Mesenteric fat pad (tissue), 1 donor: ENCODE measurements at regions not wholly inside any gene's neighbourhood (a gene's known extent, or its start where the extent isn't known, plus 50 kb on each side); places are given as distances from the start of the nearest gene placed in this dataset.

Experiments
- DNase-seq: peaks from one replicate; pipeline ENCODE4 v3.0.0-alpha.2; 2020; ENCODE audit warnings: low spot score
- donor health status: DM: yes; HTN: yes; CAD: no.

GRCh38 chr1:13878021-13878420, 178.0 kb downstream of the PRDM2 start:
- no peak for DNase-seq

- DNase-seq = no peak
Measured at GRCh38 chr1:13878451-13878850, 178.5 kb downstream of the PRDM2 start.

- peak; percentile 8 for DNase-seq
Measured at GRCh38 chr1:13881385-13882088, 181.5 kb downstream of the PRDM2 start.

GRCh38 chr1:13888351-13888986, 188.5 kb downstream of the PRDM2 start:
- DNase-seq = peak; percentile 33

- DNase-seq = no peak
Measured at GRCh38 chr1:13889495-13889894, 189.5 kb downstream of the PRDM2 start.

- no peak for DNase-seq
Measured at GRCh38 chr1:13890766-13891165, 190.8 kb downstream of the PRDM2 start.

- DNase-seq = peak; percentile 22
Measured at GRCh38 chr1:13892198-13892597, 192.2 kb downstream of the PRDM2 start.

GRCh38 chr1:13892671-13893325, 192.8 kb downstream of the PRDM2 start:
- DNase-seq = peak; percentile 87

GRCh38 chr1:13893409-13893821, 193.4 kb downstream of the PRDM2 start:
- DNase-seq = peak; percentile 49

- peak; percentile 26 for DNase-seq
Measured at GRCh38 chr1:13896932-13897331, 196.9 kb downstream of the PRDM2 start.

GRCh38 chr1:13898406-13898805, 198.4 kb downstream of the PRDM2 start:
- no peak for DNase-seq

GRCh38 chr1:13899856-13900255, 199.9 kb downstream of the PRDM2 start:
- no peak for DNase-seq

GRCh38 chr1:13900583-13900982, 200.6 kb downstream of the PRDM2 start:
- DNase-seq = no peak

- DNase-seq = no peak
Measured at GRCh38 chr1:13901039-13901438, 201.1 kb downstream of the PRDM2 start.

- no peak for DNase-seq
Measured at GRCh38 chr1:13901597-13901996, 201.6 kb downstream of the PRDM2 start.

GRCh38 chr1:13908128-13908527, 208.1 kb downstream of the PRDM2 start:
- DNase-seq = no peak

- DNase-seq = no peak
Measured at GRCh38 chr1:13911697-13912619, 212.0 kb downstream of the PRDM2 start.

- DNase-seq = no peak
Measured at GRCh38 chr1:13913396-13913795, 213.4 kb downstream of the PRDM2 start.

GRCh38 chr1:13916530-13916929, 216.5 kb downstream of the PRDM2 start:
- DNase-seq = no peak

GRCh38 chr1:13917607-13918006, 217.6 kb downstream of the PRDM2 start:
- no peak for DNase-seq

- DNase-seq = no peak
Measured at GRCh38 chr1:13918862-13919261, 218.9 kb downstream of the PRDM2 start.
